CD14-positive monocyte (primary cell): ENCODE measurements at regions not wholly inside any gene's neighbourhood (a gene's known extent, or its start where the extent isn't known, plus 50 kb on each side); places are given as distances from the start of the nearest gene placed in this dataset.

ENCODE experiments used
- DNase-seq, 3 donors: peaks; one replicate each; pipeline ENCODE4 v3.0.0-alpha.2; 2011 to 2022
- H2AFZ ChIP-seq: 2 replicates; pipeline ENCODE4 v1.6.0; 2012; ENCODE audit warnings: mild to moderate bottlenecking, low read depth, low read length, inconsistent platforms; ENCODE audit not compliant: insufficient read depth, poor library complexity, severe bottlenecking
- H3K27ac ChIP-seq, 2 donors: 1 replicate in 1 of 2; 2 replicates in 1 of 2; pipeline ENCODE4 v1.5.1; 2012 to 2013; ENCODE audit warnings: low read length in 2 of 2, control low read depth in 1 of 2, inconsistent platforms in 1 of 2, low read depth in 1 of 2, mild to moderate bottlenecking in 1 of 2
- H3K27me3 ChIP-seq, 2 donors: one replicate each; pipeline versions ENCODE4 v1.6.0 to v1.6.1; 2011 to 2013; ENCODE audit warnings: low read length in 2 of 2; ENCODE audit not compliant: control insufficient read depth in 2 of 2, insufficient read depth in 2 of 2
- H3K36me3 ChIP-seq, 2 donors: replicated peaks in 1 of 2; 1 replicate in 1 of 2; 2 replicates in 1 of 2; pipeline versions ENCODE4 v1.5.1 to v1.6.1; 2012 to 2013; ENCODE audit warnings: low read length in 2 of 2, control low read depth in 1 of 2, inconsistent platforms in 1 of 2, mild to moderate bottlenecking in 1 of 2; ENCODE audit not compliant: insufficient read depth in 2 of 2, control insufficient read depth in 1 of 2
- H3K4me1 ChIP-seq, 2 donors: 1 replicate in 1 of 2; 2 replicates in 1 of 2; pipeline versions ENCODE4 v1.5.1 to v1.6.1; 2012 to 2013; ENCODE audit warnings: low read length in 2 of 2, control low read depth in 1 of 2, inconsistent platforms in 1 of 2, mild to moderate bottlenecking in 1 of 2, moderate library complexity in 1 of 2; ENCODE audit not compliant: insufficient read depth in 2 of 2, control insufficient read depth in 1 of 2
- H3K4me2 ChIP-seq: replicated peaks from 2 replicates; pipeline ENCODE3; 2012; ENCODE audit warnings: low read length, moderate library complexity, mild to moderate bottlenecking; ENCODE audit not compliant: poor library complexity, severe bottlenecking; ENCODE audit errors: extremely low read depth
- H3K4me3 ChIP-seq, 3 experiments: fragments of 200-600 bp in 1 of 3; sonication (generic) in 1 of 3; replicated peaks in 1 of 3; 1 replicate in 2 of 3; 2 replicates in 1 of 3; pipeline ENCODE4 v1.5.1; 2011 to 2013; ENCODE audit warnings: low read length in 3 of 3, mild to moderate bottlenecking in 3 of 3, control low read depth in 2 of 3, low read depth in 2 of 3, inconsistent platforms in 1 of 3, moderate library complexity in 1 of 3
- H3K79me2 ChIP-seq: 2 replicates; pipeline ENCODE4 v1.6.0; 2012; ENCODE audit warnings: mild to moderate bottlenecking, control low read depth, inconsistent platforms, low read length, moderate library complexity; ENCODE audit not compliant: insufficient read depth
- H3K9ac ChIP-seq: 2 replicates; pipeline ENCODE4 v1.6.0; 2017; ENCODE audit warnings: low read length, mild to moderate bottlenecking; ENCODE audit not compliant: insufficient read depth, poor library complexity, severe bottlenecking
- H3K9me3 ChIP-seq, 2 donors: replicated peaks in 1 of 2; 1 replicate in 1 of 2; 2 replicates in 1 of 2; pipeline versions ENCODE4 v1.5.1 to v1.6.1; 2012 to 2013; ENCODE audit warnings: low read length in 2 of 2, control low read depth in 1 of 2; ENCODE audit not compliant: control insufficient read depth in 1 of 2, insufficient read depth in 1 of 2
- H4K20me1 ChIP-seq: 2 replicates; pipeline ENCODE4 v1.6.0; 2012; ENCODE audit warnings: mild to moderate bottlenecking, low read length, control low read depth, moderate library complexity; ENCODE audit not compliant: insufficient read depth
- H3K27ac Mint-ChIP-seq, 7 donors: one replicate each; pipeline ENCODE4 v1.8.0; 2020; ENCODE audit warnings: mild to moderate bottlenecking in 7 of 7, mixed read lengths in 7 of 7, moderate library complexity in 6 of 7, inconsistent platforms in 2 of 7
- H3K27me3 Mint-ChIP-seq, 3 donors: one replicate each; pipeline ENCODE4 v1.8.0; 2021 to 2022; ENCODE audit warnings: low read depth in 3 of 3, mild to moderate bottlenecking in 3 of 3, mixed read lengths in 3 of 3, moderate library complexity in 3 of 3, inconsistent platforms in 1 of 3
- H3K36me3 Mint-ChIP-seq, 2 donors: one replicate each; pipeline ENCODE4 v1.8.0; 2020; ENCODE audit warnings: mixed read lengths in 2 of 2, inconsistent platforms in 1 of 2, mild to moderate bottlenecking in 1 of 2
- H3K4me1 Mint-ChIP-seq: one replicate; pipeline ENCODE4 v1.8.0; 2020; ENCODE audit warnings: mild to moderate bottlenecking, mixed read lengths
- H3K4me3 Mint-ChIP-seq, 2 donors: one replicate each; pipeline ENCODE4 v1.8.0; 2020; ENCODE audit warnings: mild to moderate bottlenecking in 2 of 2, mixed read lengths in 2 of 2, moderate library complexity in 1 of 2
- H3K9me3 Mint-ChIP-seq, 7 donors: one replicate each; pipeline ENCODE4 v1.8.0; 2020 to 2022; ENCODE audit warnings: mixed read lengths in 7 of 7, mild to moderate bottlenecking in 6 of 7, moderate library complexity in 6 of 7, inconsistent platforms in 2 of 7
- CTCF ChIP-seq: fragments of 200-600 bp; IDR thresholded peaks from one replicate; pipeline ENCODE4 v1.8.0; 2022; ENCODE audit warnings: antibody characterized with exemption, mild to moderate bottlenecking
- WGBS: methylation state at CpG from one replicate; pipeline ENCODE4 v1.1.5; 2013; ENCODE audit warnings: missing lambda C conversion rate; ENCODE audit not compliant: insufficient coverage; 5-methylcytosine and 5-hydroxymethylcytosine counted together
- intact Hi-C, 2 donors: fragments of 100-400 bp; cut with micrococcal nuclease; formaldehyde crosslinking; loops; one replicate each; pipeline versions ENCODE4 v1.15.0 to v1.15.1; 2023

- intact Hi-C loops, result no loop called here
- H3K4me3 ChIP-seq, result no peak overlapping the region
- Mint-ChIP-seq H3K27me3 (peaks cover 63 to 81% (median 64%) of the 10 kb centered on the region in 3 donors), H3K36me3 (no peaks in the 10 kb centered on the region), H3K4me3 (peak overlapping the region in 1 of 2 donors; percentile 78), H3K27ac (no peak overlapping the region), H3K9me3 (peaks cover 0 to 5% (median 0%) of the 10 kb centered on the region in 7 donors), H3K4me1 (peaks cover 13% of the 10 kb centered on the region)
- H3K27me3 ChIP-seq, result peaks cover 0 to 53% of the 10 kb centered on the region in 2 donors
- no peaks in the 10 kb centered on the region for H3K79me2 ChIP-seq
- no peak overlapping the region for H2AFZ ChIP-seq
- 93% methylated on average over 9 of the region's 9 CpGs for WGBS
- no peak overlapping the region for H3K27ac ChIP-seq
- no peak overlapping the region for H3K4me2 ChIP-seq
- peak; percentile 13 for TF ChIP-seq CTCF
- DNase-seq, result no peak
- H3K4me1 ChIP-seq, result peaks cover 0 to 6% of the 10 kb centered on the region in 2 donors
- no peak overlapping the region for H3K9ac ChIP-seq
- no peaks in the 10 kb centered on the region for H3K9me3 ChIP-seq
- H4K20me1 ChIP-seq, result no peaks in the 10 kb centered on the region
- H3K36me3 ChIP-seq, result no peaks in the 10 kb centered on the region
Measured at GRCh38 chr2:242030226-242030575, 160.7 kb downstream of the RTP5 start.

- no peak overlapping the region for H3K9ac ChIP-seq
- no peaks in the 10 kb centered on the region for H3K9me3 ChIP-seq
- Mint-ChIP-seq H3K36me3 (no peaks in the 10 kb centered on the region), H3K27ac (no peak overlapping the region), H3K4me3 (peak overlapping the region in 1 of 2 donors; percentile 78), H3K9me3 (peaks cover 0 to 5% (median 0%) of the 10 kb centered on the region in 7 donors), H3K4me1 (peaks cover 13% of the 10 kb centered on the region), H3K27me3 (peaks cover 61 to 80% (median 67%) of the 10 kb centered on the region in 3 donors)
- no peaks in the 10 kb centered on the region for H3K79me2 ChIP-seq
- DNase-seq, result no peak
- H3K27me3 ChIP-seq, result peaks cover 0 to 55% of the 10 kb centered on the region in 2 donors
- H2AFZ ChIP-seq, result no peak overlapping the region
- TF ChIP-seq CTCF, result no peak
- H3K27ac ChIP-seq, result no peak overlapping the region
- no peak overlapping the region for H3K4me3 ChIP-seq
- 88% methylated on average over 10 of the region's 12 CpGs for WGBS
- no peak overlapping the region for H3K4me2 ChIP-seq
- H3K4me1 ChIP-seq, result peaks cover 0 to 6% of the 10 kb centered on the region in 2 donors
- intact Hi-C loops, result no loop called here
- no peaks in the 10 kb centered on the region for H4K20me1 ChIP-seq
- H3K36me3 ChIP-seq, result no peaks in the 10 kb centered on the region
Measured at GRCh38 chr2:242030858-242031257, 161.3 kb downstream of the RTP5 start.
